ENCODE measurements at regions not wholly inside any gene's neighbourhood (a gene's known extent, or its start where the extent isn't known, plus 50 kb on each side); places are given as distances from the start of the nearest gene placed in this dataset.

- DNase-seq (ENCODE audit: low spot score): no peak
These were observed 2788.4 kb downstream of the PCDH9 start for GRCh38 chr13:64441740-64442139.

GRCh38 chr13:64438084-64438483 lies 2792.1 kb downstream of the PCDH9 start:
- no peak for DNase-seq (ENCODE audit: low spot score)

- DNase-seq (ENCODE audit: low spot score): no peak
These were observed 2800.4 kb downstream of the PCDH9 start for GRCh38 chr13:64429691-64430090.

GRCh38 chr13:64428196-64428595 lies 2801.9 kb downstream of the PCDH9 start:
- no peak for DNase-seq (ENCODE audit: low spot score)

GRCh38 chr13:64423467-64423866 lies 2806.7 kb downstream of the PCDH9 start:
- DNase-seq (ENCODE audit: low spot score): no peak

GRCh38 chr13:64420181-64420580 lies 2810.0 kb downstream of the PCDH9 start:
- DNase-seq (ENCODE audit: low spot score): no peak

- DNase-seq (ENCODE audit: low spot score): no peak
These were observed 2812.6 kb downstream of the PCDH9 start for GRCh38 chr13:64417581-64417980.

GRCh38 chr13:64414381-64414780 lies 2815.8 kb downstream of the PCDH9 start:
- no peak for DNase-seq (ENCODE audit: low spot score)

GRCh38 chr13:64413529-64413928 lies 2816.6 kb downstream of the PCDH9 start:
- no peak for DNase-seq (ENCODE audit: low spot score)

- DNase-seq (ENCODE audit: low spot score): no peak
These were observed 2819.7 kb downstream of the PCDH9 start for GRCh38 chr13:64410276-64411053.

- no peak for DNase-seq (ENCODE audit: low spot score)
These were observed 2832.4 kb downstream of the PCDH9 start for GRCh38 chr13:64397701-64398100.

- no peak for DNase-seq (ENCODE audit: low spot score)
These were observed 2852.5 kb downstream of the PCDH9 start for GRCh38 chr13:64377606-64378005.

- no peak for DNase-seq (ENCODE audit: low spot score)
These were observed 2858.7 kb downstream of the PCDH9 start for GRCh38 chr13:64371461-64371860.

- no peak for DNase-seq (ENCODE audit: low spot score)
These were observed 2859.1 kb downstream of the PCDH9 start for GRCh38 chr13:64371045-64371444.

GRCh38 chr13:64369121-64369520 lies 2861.0 kb downstream of the PCDH9 start:
- DNase-seq (ENCODE audit: low spot score): no peak

- DNase-seq (ENCODE audit: low spot score): no peak
These were observed 2867.6 kb downstream of the PCDH9 start for GRCh38 chr13:64362564-64362963.

GRCh38 chr13:64347664-64348063 lies 2882.5 kb downstream of the PCDH9 start:
- DNase-seq (ENCODE audit: low spot score): no peak

- DNase-seq (ENCODE audit: low spot score): no peak
These were observed 2890.6 kb downstream of the PCDH9 start for GRCh38 chr13:64339373-64340063.

GRCh38 chr13:64338671-64339070 lies 2891.5 kb downstream of the PCDH9 start:
- no peak for DNase-seq (ENCODE audit: low spot score)

- no peak for DNase-seq (ENCODE audit: low spot score)
These were observed 2896.2 kb downstream of the PCDH9 start for GRCh38 chr13:64333888-64334287.

- DNase-seq (ENCODE audit: low spot score): no peak
These were observed 2898.1 kb downstream of the PCDH9 start for GRCh38 chr13:64332048-64332447.

- DNase-seq (ENCODE audit: low spot score): no peak
These were observed 2902.5 kb downstream of the PCDH9 start for GRCh38 chr13:64327505-64328194.

GRCh38 chr13:64314331-64314730 lies 2898.7 kb upstream of the PCDH20 start:
- no peak for DNase-seq (ENCODE audit: low spot score)
